MCF 10A (cell line): ENCODE measurements at regions not wholly inside any gene's neighbourhood (a gene's known extent, or its start where the extent isn't known, plus 50 kb on each side); places are given as distances from the start of the nearest gene placed in this dataset.

Experiments
- BruUV-seq: library from RNA; stranded (reverse); fragments of 400-500 nt; replicated peaks from 2 replicates; lab custom pipeline; 2021; lab: Mats Ljungman, UMichigan
- CTCF ChIA-PET: fragments of 300-600 bp; sonication (Branson Sonifier 250); formaldehyde crosslinking; extraction: SDS; loops from one replicate; lab custom pipeline; 2021; ENCODE audit warnings: antibody characterized with exemption, inconsistent platforms; lab: Yijun Ruan, JAX
- POLR2A ChIA-PET: fragments of 300-600, 350-650 bp; sonication (Branson Sonifier 250); formaldehyde crosslinking; extraction: SDS; loops from one replicate; lab custom pipeline; 2020; ENCODE audit warnings: antibody characterized with exemption, inconsistent platforms; lab: Yijun Ruan, JAX
- DNase-seq: peaks from one replicate; pipeline ENCODE4 v3.0.0-alpha.2; 2018; ENCODE audit not compliant: unreplicated experiment
- H3K27ac Mint-ChIP-seq: one replicate; pipeline ENCODE4 v1.8.0; 2022; ENCODE audit warnings: mild to moderate bottlenecking, low read depth, mixed read lengths; ENCODE audit not compliant: unreplicated experiment
- H3K27me3 Mint-ChIP-seq: one replicate; pipeline ENCODE4 v1.8.0; 2022; ENCODE audit warnings: mixed read lengths; ENCODE audit not compliant: insufficient read depth, unreplicated experiment
- H3K36me3 Mint-ChIP-seq: one replicate; pipeline ENCODE4 v1.8.0; 2022; ENCODE audit warnings: mild to moderate bottlenecking, moderate library complexity, mixed read lengths; ENCODE audit not compliant: insufficient read depth, unreplicated experiment
- H3K4me1 Mint-ChIP-seq: one replicate; pipeline ENCODE4 v1.8.0; 2022; ENCODE audit warnings: mixed read lengths; ENCODE audit not compliant: insufficient read depth, unreplicated experiment
- H3K4me3 Mint-ChIP-seq: one replicate; pipeline ENCODE4 v1.8.0; 2022; ENCODE audit warnings: mild to moderate bottlenecking, moderate library complexity, mixed read lengths; ENCODE audit not compliant: unreplicated experiment
- H3K9me3 Mint-ChIP-seq: one replicate; pipeline ENCODE4 v1.8.0; 2022; ENCODE audit warnings: mixed read lengths; ENCODE audit not compliant: unreplicated experiment
- intact Hi-C: fragments of 100-400 bp; cut with micrococcal nuclease; formaldehyde crosslinking; loops from 2 replicates; pipeline ENCODE4 v1.14.1; 2022
- TF ChIP-seq, protein P1 (sequence below): fragments of 200-600 bp; IDR thresholded peaks from one replicate; pipeline ENCODE4 v1.8.0; 2022; ENCODE audit warnings: antibody characterized with exemption, mild to moderate bottlenecking; ENCODE audit not compliant: unreplicated experiment

DNA sequence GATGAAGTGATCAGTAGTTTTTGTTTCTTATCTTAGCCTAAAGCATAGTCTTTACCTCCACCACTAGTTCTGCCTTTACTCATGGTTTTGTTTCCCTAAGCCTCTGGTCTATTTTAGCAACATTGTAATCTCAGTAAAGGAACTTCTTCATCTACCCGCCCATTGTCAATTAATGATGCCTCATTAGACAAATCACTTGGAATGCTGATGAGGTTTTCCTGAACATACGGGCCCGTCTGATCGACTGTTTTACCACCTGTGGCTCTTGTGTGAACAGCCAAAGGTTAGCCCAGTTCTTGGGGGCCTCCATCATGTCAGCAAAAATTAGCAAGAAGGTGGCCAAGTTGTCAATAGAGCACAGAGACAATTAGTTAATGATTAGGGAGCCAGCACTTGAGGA lies 470.1 kb upstream of the ARRDC4 start:
- H3K27ac Mint-ChIP-seq: no peak overlapping the region

GRCh38 chr15:97501291-97501690 lies 459.2 kb upstream of the ARRDC4 start:
- H3K4me1 Mint-ChIP-seq: peaks cover 20% of the 10 kb centered on the region
- TF ChIP-seq, protein P1, sequence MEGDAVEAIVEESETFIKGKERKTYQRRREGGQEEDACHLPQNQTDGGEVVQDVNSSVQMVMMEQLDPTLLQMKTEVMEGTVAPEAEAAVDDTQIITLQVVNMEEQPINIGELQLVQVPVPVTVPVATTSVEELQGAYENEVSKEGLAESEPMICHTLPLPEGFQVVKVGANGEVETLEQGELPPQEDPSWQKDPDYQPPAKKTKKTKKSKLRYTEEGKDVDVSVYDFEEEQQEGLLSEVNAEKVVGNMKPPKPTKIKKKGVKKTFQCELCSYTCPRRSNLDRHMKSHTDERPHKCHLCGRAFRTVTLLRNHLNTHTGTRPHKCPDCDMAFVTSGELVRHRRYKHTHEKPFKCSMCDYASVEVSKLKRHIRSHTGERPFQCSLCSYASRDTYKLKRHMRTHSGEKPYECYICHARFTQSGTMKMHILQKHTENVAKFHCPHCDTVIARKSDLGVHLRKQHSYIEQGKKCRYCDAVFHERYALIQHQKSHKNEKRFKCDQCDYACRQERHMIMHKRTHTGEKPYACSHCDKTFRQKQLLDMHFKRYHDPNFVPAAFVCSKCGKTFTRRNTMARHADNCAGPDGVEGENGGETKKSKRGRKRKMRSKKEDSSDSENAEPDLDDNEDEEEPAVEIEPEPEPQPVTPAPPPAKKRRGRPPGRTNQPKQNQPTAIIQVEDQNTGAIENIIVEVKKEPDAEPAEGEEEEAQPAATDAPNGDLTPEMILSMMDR: no peak
- no peaks in the 10 kb centered on the region for H3K27me3 Mint-ChIP-seq
- no peak for DNase-seq
- H3K36me3 Mint-ChIP-seq: no peaks in the 10 kb centered on the region
- intact Hi-C loops: no loop called here
- ChIA-PET POLR2A (no interaction called here), CTCF (interaction anchor here (0.6 kb wide), 1 partner anchor 71 kb away, joined by 3 read pairs; no protein-coding TSS in a partner anchor)
- no peaks in the 10 kb centered on the region for H3K9me3 Mint-ChIP-seq
- no TSS peak for BruUV-seq
- no peak overlapping the region for H3K27ac Mint-ChIP-seq
- no peak overlapping the region for H3K4me3 Mint-ChIP-seq

More for the DNA sequence above, 470.1 kb upstream of the ARRDC4 start:
- DNase-seq: no peak
- no peaks in the 10 kb centered on the region for H3K4me1 Mint-ChIP-seq
- intact Hi-C loops: no loop called here
- TF ChIP-seq, protein P1: no peak
- H3K4me3 Mint-ChIP-seq: no peak overlapping the region
- H3K9me3 Mint-ChIP-seq: no peaks in the 10 kb centered on the region
- BruUV-seq: no TSS peak
- ChIA-PET POLR2A (no interaction called here), CTCF (no interaction called here)
- H3K27me3 Mint-ChIP-seq: no peaks in the 10 kb centered on the region
- H3K36me3 Mint-ChIP-seq: no peaks in the 10 kb centered on the region

GRCh38 chr15:97502038-97502437 lies 458.5 kb upstream of the ARRDC4 start:
- TF ChIP-seq, protein P1: no peak
- H3K36me3 Mint-ChIP-seq: no peaks in the 10 kb centered on the region
- no peak overlapping the region for H3K4me3 Mint-ChIP-seq
- ChIA-PET POLR2A (interaction anchor here (0.8 kb wide), 1 partner anchor 24 kb away, joined by 3 read pairs; no protein-coding TSS in a partner anchor), CTCF (no interaction called here)
- H3K4me1 Mint-ChIP-seq: peaks cover 20% of the 10 kb centered on the region
- intact Hi-C loops: no loop called here
- H3K27ac Mint-ChIP-seq: peak overlapping the region; percentile 54
- H3K27me3 Mint-ChIP-seq: no peaks in the 10 kb centered on the region
- H3K9me3 Mint-ChIP-seq: no peaks in the 10 kb centered on the region
- peak; percentile 78 for DNase-seq
- no TSS peak for BruUV-seq

DNA sequence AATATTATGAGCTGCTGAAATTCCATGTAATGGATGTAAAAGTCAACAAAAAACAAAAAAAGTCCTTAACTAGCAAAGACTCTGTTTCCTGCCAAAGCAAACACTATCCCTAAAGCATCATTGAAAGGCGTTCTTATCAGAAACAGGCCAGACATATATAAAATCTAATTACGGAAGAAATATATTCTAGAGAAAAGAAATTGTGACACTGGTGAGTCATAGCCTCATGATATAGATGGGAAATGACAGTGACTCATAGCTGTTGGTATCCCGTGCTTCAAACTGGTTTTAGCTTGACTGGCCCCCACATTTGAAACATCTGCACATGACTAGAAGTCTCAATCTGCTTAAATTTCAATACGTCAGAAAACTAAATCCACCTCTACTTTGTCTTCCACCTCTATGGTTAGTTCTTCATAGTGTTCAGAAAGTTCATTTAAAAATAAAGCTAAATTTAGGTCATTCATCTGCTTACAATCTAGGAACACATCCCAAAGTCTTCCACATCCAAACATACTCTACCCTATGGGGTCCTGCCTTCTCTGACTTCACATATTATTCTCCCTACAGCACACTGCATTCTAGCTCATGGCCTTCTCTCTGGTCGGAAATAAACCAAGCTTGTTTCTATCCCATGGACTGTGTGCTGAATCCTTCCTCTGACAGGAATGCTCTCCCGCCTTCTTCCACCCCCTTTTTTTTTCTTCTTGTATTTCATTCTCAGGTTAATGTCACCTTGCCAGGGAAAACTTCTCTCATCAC lies 456.3 kb upstream of the ARRDC4 start:
- H3K9me3 Mint-ChIP-seq: no peaks in the 10 kb centered on the region
- peaks cover 20% of the 10 kb centered on the region for H3K4me1 Mint-ChIP-seq
- H3K36me3 Mint-ChIP-seq: no peaks in the 10 kb centered on the region
- H3K27ac Mint-ChIP-seq: peak overlapping the region; percentile 73
- TF ChIP-seq, protein P1: no peak
- intact Hi-C loops: no loop called here
- CTCF ChIA-PET: interaction anchor here (0.6 kb wide), 1 partner anchor 35 kb away, joined by 3 read pairs; no protein-coding TSS in a partner anchor
- peak; percentile 90 for DNase-seq
- POLR2A ChIA-PET: interaction anchor here (0.7 to 1.4 kb wide), 5 partner anchors 13 to 609 kb away, joined by 3 to 4 read pairs (median 3); no protein-coding TSS in a partner anchor
- H3K4me3 Mint-ChIP-seq: no peak overlapping the region
- BruUV-seq: TSS peak; percentile 57
- no peaks in the 10 kb centered on the region for H3K27me3 Mint-ChIP-seq
